Skin epidermis (tissue), 12 donors: ENCODE measurements at regions not wholly inside any gene's neighbourhood (a gene's known extent, or its start where the extent isn't known, plus 50 kb on each side); places are given as distances from the start of the nearest gene placed in this dataset.

Experiments
- H3K27ac ChIP-seq, 21 experiments: fragments of 200-600 bp; sonication (generic) in 11 of 21; one replicate each; pipeline ENCODE4 v1.5.0; 2020; ENCODE audit warnings: mild to moderate bottlenecking in 3 of 21, inconsistent platforms in 2 of 21, moderate library complexity in 2 of 21
- H3K4me3 ChIP-seq, 7 experiments: fragments of 200-600 bp; sonication (generic) in 2 of 7; one replicate each; pipeline ENCODE4 v1.5.0; 2020; ENCODE audit warnings: inconsistent platforms in 2 of 7, mild to moderate bottlenecking in 2 of 7, moderate library complexity in 1 of 7

DNA sequence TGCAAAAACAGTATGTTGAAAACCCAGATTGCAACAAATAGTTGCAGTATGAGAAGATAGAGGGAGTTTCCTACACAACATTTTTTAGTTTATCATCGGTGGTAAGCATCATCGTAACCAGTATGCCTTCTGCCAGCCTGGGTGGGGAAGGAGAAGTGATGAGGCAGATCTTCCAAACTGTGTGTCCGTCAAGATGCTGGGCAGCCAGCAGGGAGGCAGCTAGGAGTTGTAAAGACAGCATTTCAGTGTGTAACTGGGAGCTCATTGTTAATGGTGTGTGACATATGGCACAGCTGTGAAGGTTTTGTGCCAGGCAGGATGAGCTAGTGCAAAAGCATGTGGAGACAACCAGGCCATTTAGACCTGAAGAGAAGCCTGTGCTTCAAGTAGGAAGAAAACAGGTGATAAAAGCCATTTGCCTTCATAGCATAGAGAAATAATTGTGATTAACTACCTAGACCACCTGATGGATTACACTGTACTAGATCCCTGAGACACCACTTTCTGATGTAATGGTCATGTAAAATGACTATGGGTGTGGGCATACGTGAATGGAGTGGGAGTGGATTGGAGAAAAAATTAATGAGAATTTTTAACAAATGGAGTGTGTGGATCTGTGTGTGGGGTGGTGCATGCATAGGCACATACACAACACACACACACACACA is 347.0 kb upstream of the ADAMTSL1 start:
- no peak overlapping the region for H3K27ac ChIP-seq
- no peak overlapping the region for H3K4me3 ChIP-seq

DNA sequence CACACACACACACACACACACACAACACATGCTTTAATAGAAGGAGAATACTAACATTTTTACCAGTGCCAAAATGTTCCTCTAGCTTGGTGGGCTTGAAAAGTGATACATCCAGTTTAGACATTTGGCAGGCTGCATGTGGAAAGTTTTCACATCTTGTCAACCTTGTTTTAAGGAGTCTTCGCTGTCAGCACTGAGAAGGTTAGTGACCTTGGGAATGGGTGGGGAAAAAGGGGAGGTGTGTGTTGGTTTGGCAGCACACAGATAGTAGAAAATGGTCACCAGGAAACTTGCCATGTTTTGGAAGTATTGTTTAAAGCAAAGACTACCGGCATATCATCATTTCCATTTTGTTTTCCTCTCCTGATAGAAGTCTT is 346.5 kb upstream of the ADAMTSL1 start:
- no peak overlapping the region for H3K27ac ChIP-seq
- no peak overlapping the region for H3K4me3 ChIP-seq

DNA sequence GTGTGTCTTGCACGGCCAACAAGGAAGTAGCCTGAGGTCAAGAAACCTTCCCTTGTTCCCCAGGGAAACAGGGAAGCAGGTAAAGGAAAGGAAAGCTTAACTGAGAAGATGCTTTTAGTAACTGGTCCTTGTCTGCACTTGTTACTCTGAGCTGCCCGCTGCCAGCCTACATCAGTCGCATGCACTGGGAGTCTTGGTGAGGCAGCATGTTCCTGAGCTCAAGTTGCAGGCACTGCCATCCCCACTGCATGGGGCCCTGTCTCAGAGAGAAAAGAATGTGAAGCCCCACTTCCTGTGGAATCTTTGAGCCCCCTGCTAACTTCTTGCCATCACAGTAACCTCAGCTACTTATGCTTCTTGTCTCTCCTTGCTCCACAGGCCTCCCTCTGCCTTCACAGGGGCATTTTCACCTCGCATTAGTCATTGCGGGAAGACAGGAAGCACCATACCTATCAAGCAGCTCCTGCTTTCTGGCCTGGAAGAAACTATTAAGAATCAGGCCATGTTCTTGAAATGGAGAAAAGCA is 344.1 kb upstream of the ADAMTSL1 start:
- no peak overlapping the region for H3K27ac ChIP-seq
- H3K4me3 ChIP-seq, result no peak overlapping the region

GRCh38 chr9:18136354-18136994 is 337.5 kb upstream of the ADAMTSL1 start:
- Histone ChIP-seq H3K27ac (no peak overlapping the region), H3K4me3 (no peak overlapping the region)

DNA sequence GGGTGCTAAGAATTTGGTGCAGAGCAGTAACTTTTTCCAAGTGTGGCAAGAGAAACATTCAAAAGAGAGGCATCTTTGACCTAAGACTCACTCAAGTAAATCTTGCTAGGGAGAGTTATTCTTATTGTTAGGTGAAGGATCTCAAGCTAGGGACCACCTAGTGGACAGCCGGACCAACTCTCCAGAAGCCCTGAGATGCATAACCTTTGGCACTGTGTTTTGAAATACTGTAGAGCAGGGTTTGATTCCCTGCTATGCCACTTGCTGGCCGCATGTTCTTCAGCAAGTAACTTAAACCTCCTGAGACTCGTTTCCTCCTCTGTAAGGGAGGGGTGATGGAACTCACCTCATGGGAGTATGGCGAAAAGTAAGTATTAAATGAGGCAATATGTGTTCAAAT is 336.1 kb upstream of the ADAMTSL1 start:
- H3K27ac ChIP-seq, result no peak overlapping the region
- H3K4me3 ChIP-seq, result no peak overlapping the region

- Histone ChIP-seq H3K4me3 (no peak overlapping the region), H3K27ac (no peak overlapping the region)
These were observed 335.3 kb upstream of the ADAMTSL1 start for GRCh38 chr9:18138656-18139055.

DNA sequence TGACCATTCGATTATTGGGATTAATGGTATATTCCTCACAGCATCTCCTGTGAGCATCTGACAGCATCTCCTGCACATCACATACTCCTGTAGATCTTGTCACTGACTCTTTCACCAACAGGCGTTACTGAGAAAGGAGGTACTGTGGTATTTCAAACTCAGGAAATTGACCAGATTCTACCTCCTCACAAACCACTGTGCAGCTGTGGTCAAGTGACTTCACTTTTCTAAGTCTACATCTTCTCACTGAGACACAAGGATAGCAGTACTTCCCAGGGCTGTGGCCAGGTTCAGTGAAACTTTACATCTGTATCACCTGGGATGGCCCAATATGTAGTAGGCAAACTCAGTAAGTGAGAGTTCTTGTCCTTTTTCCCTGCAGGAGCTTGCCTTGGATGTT is 332.3 kb upstream of the ADAMTSL1 start:
- no peak overlapping the region for H3K27ac ChIP-seq
- H3K4me3 ChIP-seq, result no peak overlapping the region

- Histone ChIP-seq H3K4me3 (no peak overlapping the region), H3K27ac (no peak overlapping the region)
These were observed 330.7 kb upstream of the ADAMTSL1 start for GRCh38 chr9:18143073-18143745.

DNA sequence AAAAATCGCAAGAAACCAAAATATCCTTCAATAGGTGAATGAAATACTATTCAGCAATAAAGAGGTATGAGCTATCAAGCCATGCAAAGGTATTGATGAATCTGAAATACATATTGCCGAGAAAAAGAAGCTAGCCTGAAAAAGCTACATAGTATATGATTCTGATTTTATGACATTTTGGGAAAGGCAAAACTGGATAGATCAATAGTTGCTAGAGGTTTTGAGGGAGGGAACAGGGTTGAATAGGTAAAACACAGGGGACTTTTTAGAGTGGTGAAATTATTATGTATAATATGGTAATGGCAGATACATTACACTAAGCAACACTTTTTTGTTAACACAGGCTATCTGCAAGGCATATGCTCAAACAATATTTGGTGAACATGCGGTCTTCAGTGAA is 327.6 kb upstream of the ADAMTSL1 start:
- Histone ChIP-seq H3K4me3 (no peak overlapping the region), H3K27ac (no peak overlapping the region)

DNA sequence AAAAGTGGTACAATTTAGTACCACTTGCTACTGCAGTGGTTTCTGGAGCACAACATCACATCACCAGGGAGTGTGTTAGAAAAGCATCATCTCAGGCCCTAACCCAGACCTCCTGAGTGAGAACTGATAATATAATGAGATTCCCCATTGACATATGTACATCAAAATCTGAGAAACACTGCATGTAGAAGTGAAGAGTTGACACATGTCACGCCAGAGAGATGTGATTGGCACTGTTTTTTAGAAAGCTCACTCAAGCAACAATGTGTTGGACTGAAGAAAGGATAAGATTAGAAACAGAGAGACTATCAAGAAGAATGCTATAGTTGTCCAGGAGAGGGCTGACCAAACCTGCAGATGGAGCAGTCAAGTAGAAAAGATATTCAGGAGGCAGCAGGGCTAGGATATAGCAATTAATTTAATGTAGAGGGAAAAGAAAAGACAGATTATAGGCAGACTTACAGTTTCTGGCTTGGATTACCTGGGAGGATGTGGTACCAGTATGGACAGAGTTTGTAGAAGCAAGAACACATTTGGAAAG is 324.4 kb upstream of the ADAMTSL1 start:
- H3K27ac ChIP-seq, result no peak overlapping the region
- H3K4me3 ChIP-seq, result no peak overlapping the region

DNA sequence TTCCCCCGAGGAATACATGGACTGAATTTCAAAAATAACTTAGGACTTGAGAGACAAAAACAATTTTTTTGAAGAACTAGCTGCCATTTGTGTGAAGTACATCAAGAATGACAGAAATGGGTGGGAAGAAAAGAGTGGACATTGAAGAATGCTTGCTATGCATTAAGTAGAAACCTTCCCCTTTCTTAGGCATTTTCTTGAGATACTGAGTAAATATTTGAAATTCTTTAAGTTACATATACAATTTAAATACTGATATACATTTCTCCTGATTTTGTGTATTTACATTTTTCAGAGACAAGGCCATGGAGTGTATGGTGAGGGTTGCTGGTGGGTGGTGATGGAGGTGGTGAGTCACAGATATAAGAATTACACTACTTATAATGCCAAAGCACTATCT is 319.3 kb upstream of the ADAMTSL1 start:
- no peak overlapping the region for H3K4me3 ChIP-seq
- H3K27ac ChIP-seq, result no peak overlapping the region

- no peak overlapping the region for H3K4me3 ChIP-seq
- no peak overlapping the region for H3K27ac ChIP-seq
These were observed 314.7 kb upstream of the ADAMTSL1 start for GRCh38 chr9:18159254-18159653.

DNA sequence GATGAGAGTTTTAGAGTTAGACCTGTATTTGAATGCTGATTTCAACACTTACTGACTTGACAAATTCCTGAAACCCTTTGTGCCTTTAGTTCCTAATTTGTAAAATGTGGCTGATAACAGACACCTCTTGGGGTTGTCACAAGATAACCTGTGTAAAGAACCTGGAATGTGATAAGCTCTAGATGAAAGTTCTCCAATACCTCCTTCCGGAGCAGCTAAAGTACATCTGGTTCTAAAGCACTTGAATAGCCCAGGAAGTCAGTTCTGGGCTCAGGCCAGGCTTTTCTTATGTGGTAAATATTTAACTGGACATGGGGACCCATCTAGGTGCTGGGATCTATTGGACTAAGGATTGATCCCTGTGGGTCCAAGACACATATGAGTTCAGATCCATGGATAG is 310.8 kb upstream of the ADAMTSL1 start:
- Histone ChIP-seq H3K4me3 (no peak overlapping the region), H3K27ac (no peak overlapping the region)

DNA sequence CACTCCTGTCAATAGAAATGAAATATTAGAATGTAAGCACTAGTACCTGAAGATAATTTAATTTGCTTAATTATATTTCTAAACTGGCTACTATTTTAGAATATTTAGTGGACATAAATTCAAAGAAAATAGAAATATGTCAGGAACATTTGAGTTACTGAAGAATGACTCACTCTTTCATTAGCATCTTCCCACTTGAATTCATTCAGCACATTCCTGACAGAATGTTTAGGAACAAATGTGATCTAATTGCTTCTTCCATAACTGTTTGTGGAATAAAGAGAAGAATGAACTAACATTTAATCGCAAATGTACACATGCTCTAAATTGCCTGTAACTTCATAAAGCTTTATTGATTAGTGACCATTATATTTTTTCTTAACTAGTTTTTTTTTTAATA is 306.2 kb upstream of the ADAMTSL1 start:
- H3K27ac ChIP-seq, result no peak overlapping the region
- H3K4me3 ChIP-seq, result no peak overlapping the region

- no peak overlapping the region for H3K4me3 ChIP-seq
- H3K27ac ChIP-seq, result no peak overlapping the region
These were observed 300.0 kb upstream of the ADAMTSL1 start for GRCh38 chr9:18173923-18174322.

- Histone ChIP-seq H3K4me3 (no peak overlapping the region), H3K27ac (no peak overlapping the region)
These were observed 291.3 kb upstream of the ADAMTSL1 start for GRCh38 chr9:18182636-18183035.

- H3K27ac ChIP-seq, result no peak overlapping the region
- no peak overlapping the region for H3K4me3 ChIP-seq
These were observed 290.0 kb upstream of the ADAMTSL1 start for GRCh38 chr9:18183974-18184373.

DNA sequence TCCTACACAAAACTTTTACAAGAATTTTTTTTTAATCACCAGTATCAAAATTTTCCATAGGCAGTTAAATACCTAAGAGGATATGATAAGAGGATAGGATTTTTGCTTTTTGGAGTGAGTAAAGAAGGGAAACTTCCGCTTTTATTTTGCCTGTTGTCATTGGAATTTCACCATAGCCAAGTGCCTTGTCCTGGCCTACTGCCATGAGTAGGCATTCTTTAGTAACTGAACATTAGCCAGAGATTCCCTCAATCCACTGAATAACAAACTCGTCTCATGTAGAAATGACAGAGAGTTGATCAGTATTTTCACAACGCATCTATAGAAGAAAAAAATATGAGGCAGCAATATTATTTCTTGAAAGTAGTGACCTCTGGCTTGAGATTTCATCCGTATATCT is 289.6 kb upstream of the ADAMTSL1 start:
- no peak overlapping the region for H3K27ac ChIP-seq
- no peak overlapping the region for H3K4me3 ChIP-seq

DNA sequence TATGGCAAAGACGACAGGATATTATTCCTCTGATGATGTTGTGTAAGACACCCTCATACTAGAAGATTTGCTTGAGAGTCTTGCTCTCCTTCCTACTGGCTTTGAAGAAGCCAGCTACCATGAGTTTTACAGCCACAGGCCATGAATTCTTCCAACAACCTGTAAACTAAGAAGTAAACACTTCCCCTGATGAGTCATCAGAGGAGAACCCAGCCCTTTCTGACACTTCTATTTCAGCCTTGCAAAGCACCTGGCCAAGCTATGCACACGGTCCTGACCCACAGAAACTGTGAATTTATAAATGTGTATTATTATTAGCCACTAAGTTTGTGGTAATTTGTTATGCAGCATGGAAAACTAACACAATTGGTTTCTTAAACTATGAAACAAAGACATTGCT is 288.8 kb upstream of the ADAMTSL1 start:
- no peak overlapping the region for H3K4me3 ChIP-seq
- no peak overlapping the region for H3K27ac ChIP-seq

DNA sequence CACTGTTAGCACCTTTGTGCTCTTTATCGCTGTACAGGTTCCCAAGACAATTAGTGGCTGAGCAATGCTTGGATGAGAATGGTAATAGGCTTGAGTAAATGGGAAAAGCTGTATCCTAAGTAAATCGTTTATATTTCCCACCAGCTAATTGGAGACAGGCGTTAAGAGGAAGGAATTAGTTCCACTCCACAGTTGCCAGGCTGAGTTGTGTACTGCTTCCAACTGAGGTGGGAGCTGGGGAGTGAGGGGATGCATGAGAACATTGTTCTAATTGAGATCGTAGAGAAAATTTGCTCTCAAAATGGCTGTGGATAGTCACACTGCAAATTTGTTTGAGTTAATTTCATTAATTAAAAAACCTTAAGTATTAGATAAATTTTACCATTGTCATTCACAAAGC is 285.0 kb upstream of the ADAMTSL1 start:
- no peak overlapping the region for H3K4me3 ChIP-seq
- no peak overlapping the region for H3K27ac ChIP-seq
